HEK293 (cell line): ENCODE measurements at regions not wholly inside any gene's neighbourhood (a gene's known extent, or its start where the extent isn't known, plus 50 kb on each side); places are given as distances from the start of the nearest gene placed in this dataset.

Experiments used
- INSM2 ChIP-seq: fragments of 450-650 bp; formaldehyde crosslinking; IDR thresholded peaks from 2 replicates; pipeline ENCODE4 v1.5.1; 2016; ENCODE audit warnings: missing biosample characterization, missing genetic modification characterization
- REST ChIP-seq: fragments of 450-650 bp; formaldehyde crosslinking; IDR thresholded peaks from 2 replicates; pipeline ENCODE4 v1.5.1; 2016; ENCODE audit warnings: missing biosample characterization, missing genetic modification characterization
- ZNF132 ChIP-seq: fragments of 450-650 bp; formaldehyde crosslinking; IDR thresholded peaks from 2 replicates; pipeline ENCODE4 v1.5.1; 2017; ENCODE audit warnings: missing biosample characterization, missing genetic modification characterization, borderline replicate concordance
- TF ChIP-seq, protein P1 (sequence below): fragments of 450-650 bp; formaldehyde crosslinking; IDR thresholded peaks from 2 replicates; pipeline ENCODE4 v1.5.1; 2016; ENCODE audit warnings: missing biosample characterization, missing genetic modification characterization, low read depth

- no peak for TF ChIP-seq INSM2 (tag by site-specific recombination)
- TF ChIP-seq, protein P1, sequence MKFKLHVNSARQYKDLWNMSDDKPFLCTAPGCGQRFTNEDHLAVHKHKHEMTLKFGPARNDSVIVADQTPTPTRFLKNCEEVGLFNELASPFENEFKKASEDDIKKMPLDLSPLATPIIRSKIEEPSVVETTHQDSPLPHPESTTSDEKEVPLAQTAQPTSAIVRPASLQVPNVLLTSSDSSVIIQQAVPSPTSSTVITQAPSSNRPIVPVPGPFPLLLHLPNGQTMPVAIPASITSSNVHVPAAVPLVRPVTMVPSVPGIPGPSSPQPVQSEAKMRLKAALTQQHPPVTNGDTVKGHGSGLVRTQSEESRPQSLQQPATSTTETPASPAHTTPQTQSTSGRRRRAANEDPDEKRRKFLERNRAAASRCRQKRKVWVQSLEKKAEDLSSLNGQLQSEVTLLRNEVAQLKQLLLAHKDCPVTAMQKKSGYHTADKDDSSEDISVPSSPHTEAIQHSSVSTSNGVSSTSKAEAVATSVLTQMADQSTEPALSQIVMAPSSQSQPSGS = no peak
- no peak for TF ChIP-seq ZNF132 (tag by site-specific recombination)
- no peak for TF ChIP-seq REST (tag by site-specific recombination)
Observed at GRCh38 chr4:170988446-170988845, 824.8 kb upstream of the GALNTL6 start.
